Breast epithelium (tissue), 4 donors: ENCODE measurements at regions not wholly inside any gene's neighbourhood (a gene's known extent, or its start where the extent isn't known, plus 50 kb on each side); places are given as distances from the start of the nearest gene placed in this dataset.

Experiments used
- DNase-seq, 2 donors: peaks; one replicate each; pipeline ENCODE4 v3.0.0-alpha.2; 2019; ENCODE audit warnings: low spot score in 2 of 2
- H3K27ac ChIP-seq, 2 donors: fragments of 200-600 bp; sonication (generic) in 1 of 2; one replicate each; pipeline ENCODE4 v1.5.1; 2016 to 2019; ENCODE audit warnings: mild to moderate bottlenecking in 1 of 2
- H3K27me3 ChIP-seq, 2 donors: fragments of 200-600 bp; sonication (generic) in 1 of 2; one replicate each; pipeline versions ENCODE4 v1.5.1 to v1.6.0; 2017 to 2019; ENCODE audit warnings: control low read depth in 1 of 2, mild to moderate bottlenecking in 1 of 2
- H3K36me3 ChIP-seq: fragments of 200-600 bp; one replicate; pipeline ENCODE4 v1.5.1; 2019
- H3K4me1 ChIP-seq, 2 donors: fragments of 200-600 bp; sonication (generic); one replicate each; pipeline ENCODE4 v1.5.1; 2016 to 2019; ENCODE audit warnings: control low read depth in 1 of 2
- H3K4me3 ChIP-seq, 3 donors: fragments of 200-600 bp; sonication (generic); 1 replicate in 2 of 3; 2 replicates in 1 of 3; pipeline ENCODE4 v1.5.1; 2016 to 2019; ENCODE audit warnings: mild to moderate bottlenecking in 3 of 3, moderate library complexity in 2 of 3
- H3K9me3 ChIP-seq, 2 donors: fragments of 200-600 bp; sonication (generic) in 1 of 2; one replicate each; pipeline ENCODE4 v1.5.1; 2016 to 2019; ENCODE audit warnings: control low read depth in 1 of 2
- POLR2A ChIP-seq: fragments of 450-650 bp; IDR thresholded peaks from one replicate; pipeline ENCODE4 v1.6.1; 2016; ENCODE audit warnings: antibody characterized with exemption, mild to moderate bottlenecking, moderate library complexity
- POLR2AphosphoS5 ChIP-seq, 3 donors: sonication (generic); formaldehyde crosslinking; IDR thresholded peaks; one replicate each; pipeline ENCODE4 v1.6.1; 2017; ENCODE audit warnings: antibody characterized with exemption in 3 of 3
- intact Hi-C: fragments of 100-400 bp; cut with DNase I; formaldehyde crosslinking; loops from one replicate; pipeline ENCODE4 v1.15.1; 2023; ENCODE audit warnings: low total_unique reads
- TF ChIP-seq, protein P1 (sequence below), 3 donors: fragments of 450-650 bp; IDR thresholded peaks; one replicate each; pipeline ENCODE4 v1.5.1; 2016 to 2017; ENCODE audit warnings: antibody characterized with exemption in 3 of 3, mild to moderate bottlenecking in 3 of 3, moderate library complexity in 3 of 3

- DNase-seq, result no peak
- Histone ChIP-seq H3K4me1 (no peaks in the 10 kb centered on the region), H3K36me3 (no peaks in the 10 kb centered on the region), H3K4me3 (no peak overlapping the region), H3K27ac (no peak overlapping the region), H3K27me3 (no peaks in the 10 kb centered on the region), H3K9me3 (no peaks in the 10 kb centered on the region)
- intact Hi-C loops, result no loop called here
- TF ChIP-seq POLR2A (no peak), POLR2AphosphoS5 (IDR thresholded peaks at IDR 0.05) (no peak)
- TF ChIP-seq, protein P1, sequence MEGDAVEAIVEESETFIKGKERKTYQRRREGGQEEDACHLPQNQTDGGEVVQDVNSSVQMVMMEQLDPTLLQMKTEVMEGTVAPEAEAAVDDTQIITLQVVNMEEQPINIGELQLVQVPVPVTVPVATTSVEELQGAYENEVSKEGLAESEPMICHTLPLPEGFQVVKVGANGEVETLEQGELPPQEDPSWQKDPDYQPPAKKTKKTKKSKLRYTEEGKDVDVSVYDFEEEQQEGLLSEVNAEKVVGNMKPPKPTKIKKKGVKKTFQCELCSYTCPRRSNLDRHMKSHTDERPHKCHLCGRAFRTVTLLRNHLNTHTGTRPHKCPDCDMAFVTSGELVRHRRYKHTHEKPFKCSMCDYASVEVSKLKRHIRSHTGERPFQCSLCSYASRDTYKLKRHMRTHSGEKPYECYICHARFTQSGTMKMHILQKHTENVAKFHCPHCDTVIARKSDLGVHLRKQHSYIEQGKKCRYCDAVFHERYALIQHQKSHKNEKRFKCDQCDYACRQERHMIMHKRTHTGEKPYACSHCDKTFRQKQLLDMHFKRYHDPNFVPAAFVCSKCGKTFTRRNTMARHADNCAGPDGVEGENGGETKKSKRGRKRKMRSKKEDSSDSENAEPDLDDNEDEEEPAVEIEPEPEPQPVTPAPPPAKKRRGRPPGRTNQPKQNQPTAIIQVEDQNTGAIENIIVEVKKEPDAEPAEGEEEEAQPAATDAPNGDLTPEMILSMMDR (IDR thresholded peaks at IDR 0.05), result no peak
Measured at GRCh38 chr5:6806668-6807067, 93.4 kb downstream of the TENT4A start.

DNA sequence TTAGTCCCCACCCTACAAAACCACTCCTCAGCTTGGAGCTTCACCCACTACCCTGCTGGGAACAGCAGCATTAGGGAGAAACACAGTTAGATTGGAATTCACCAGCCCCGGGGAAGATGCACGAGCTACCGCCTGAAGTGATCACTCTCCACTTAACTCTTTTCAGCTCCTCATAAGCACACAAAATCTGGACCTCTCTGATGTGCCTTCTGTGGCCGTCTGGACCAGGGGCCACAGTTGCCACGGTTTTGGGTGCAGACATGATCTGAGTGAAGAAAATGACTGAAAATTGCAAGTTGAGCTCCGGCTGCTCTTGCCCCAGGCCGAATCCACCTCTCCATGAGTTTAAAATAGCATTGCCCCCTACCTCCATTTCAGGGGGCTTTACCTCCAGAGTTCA is 95.2 kb downstream of the TENT4A start:
- no peak overlapping the region for H3K27ac ChIP-seq
- no peaks in the 10 kb centered on the region for H3K4me1 ChIP-seq
- DNase-seq, result no peak
- intact Hi-C loops, result no loop called here
- H3K9me3 ChIP-seq, result no peaks in the 10 kb centered on the region
- H3K27me3 ChIP-seq, result no peaks in the 10 kb centered on the region
- TF ChIP-seq, protein P1 (IDR thresholded peaks at IDR 0.05), result no peak
- TF ChIP-seq POLR2AphosphoS5 (IDR thresholded peaks at IDR 0.05) (no peak), POLR2A (no peak)
- no peak overlapping the region for H3K4me3 ChIP-seq
- no peaks in the 10 kb centered on the region for H3K36me3 ChIP-seq

DNA sequence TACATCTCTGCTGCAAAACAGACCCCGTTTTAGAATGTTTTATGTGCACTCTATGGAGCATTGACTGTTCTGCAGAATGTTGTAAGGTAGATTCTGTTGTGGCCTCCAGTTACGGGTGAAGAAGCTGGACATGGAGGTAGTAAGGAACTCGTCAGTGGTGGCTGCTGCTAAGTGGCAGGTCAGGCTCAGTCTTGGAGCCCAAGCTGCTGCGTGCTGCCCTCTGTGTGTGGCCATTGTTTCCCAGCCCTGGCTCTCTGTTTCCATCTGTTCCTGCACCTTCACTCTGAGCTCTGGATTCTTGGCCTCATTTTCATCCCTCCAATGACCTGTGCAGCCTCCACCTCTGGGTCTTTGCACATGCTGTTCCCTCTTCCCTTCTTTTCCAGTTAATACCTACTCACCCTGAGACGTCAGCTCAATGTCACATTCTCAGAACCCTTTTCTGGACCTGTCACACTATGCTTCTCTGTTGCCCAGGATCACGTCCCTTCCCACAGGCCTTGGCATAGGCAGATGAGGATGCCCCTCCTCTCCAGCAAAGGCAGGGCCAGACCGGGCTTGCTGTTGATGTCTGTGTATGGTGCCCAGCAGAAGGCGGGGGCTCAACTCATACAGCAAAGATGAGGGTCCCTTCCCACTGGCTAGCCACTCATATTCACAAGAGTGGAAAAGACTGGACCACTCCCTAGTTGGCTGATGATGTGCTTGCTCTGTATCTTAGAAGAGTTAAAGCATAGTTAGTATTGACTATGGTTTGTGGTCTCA is 97.6 kb downstream of the TENT4A start:
- TF ChIP-seq POLR2AphosphoS5 (IDR thresholded peaks at IDR 0.05), result no peak
- TF ChIP-seq, protein P1 (IDR thresholded peaks at IDR 0.05), result no peak
- no peak for TF ChIP-seq POLR2A
- no peak for DNase-seq
- H3K36me3 ChIP-seq, result no peaks in the 10 kb centered on the region
- intact Hi-C loops, result no loop called here
- H3K4me1 ChIP-seq, result no peaks in the 10 kb centered on the region
- H3K27me3 ChIP-seq, result no peaks in the 10 kb centered on the region
- no peak overlapping the region for H3K4me3 ChIP-seq
- H3K27ac ChIP-seq, result no peak overlapping the region
- H3K9me3 ChIP-seq, result no peaks in the 10 kb centered on the region

DNA sequence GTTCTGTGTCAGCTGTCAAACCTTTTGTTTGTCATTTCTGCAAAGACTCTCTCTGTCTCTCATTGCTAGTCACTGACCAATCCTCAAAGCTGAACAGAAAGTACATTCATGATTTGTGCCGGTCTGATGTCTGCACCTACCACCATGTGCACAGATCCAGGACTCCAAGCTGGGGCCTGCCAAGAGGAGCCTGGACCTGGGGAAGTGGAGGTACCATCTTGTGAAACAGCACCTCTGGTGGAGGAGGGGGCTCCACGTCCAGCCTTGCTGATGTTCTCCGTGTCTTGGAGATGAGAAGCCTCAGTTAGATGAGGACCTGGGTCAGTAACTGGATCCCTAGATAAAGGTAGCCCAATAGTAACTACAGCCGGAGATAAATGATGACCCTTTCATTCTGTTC is 98.9 kb downstream of the TENT4A start:
- H3K27me3 ChIP-seq, result no peaks in the 10 kb centered on the region
- no peak for DNase-seq
- no peaks in the 10 kb centered on the region for H3K9me3 ChIP-seq
- no peak overlapping the region for H3K4me3 ChIP-seq
- no peak for TF ChIP-seq POLR2AphosphoS5 (IDR thresholded peaks at IDR 0.05)
- TF ChIP-seq, protein P1 (IDR thresholded peaks at IDR 0.05), result no peak
- no peak for TF ChIP-seq POLR2A
- intact Hi-C loops, result no loop called here
- no peaks in the 10 kb centered on the region for H3K4me1 ChIP-seq
- H3K27ac ChIP-seq, result no peak overlapping the region
- no peaks in the 10 kb centered on the region for H3K36me3 ChIP-seq

DNA sequence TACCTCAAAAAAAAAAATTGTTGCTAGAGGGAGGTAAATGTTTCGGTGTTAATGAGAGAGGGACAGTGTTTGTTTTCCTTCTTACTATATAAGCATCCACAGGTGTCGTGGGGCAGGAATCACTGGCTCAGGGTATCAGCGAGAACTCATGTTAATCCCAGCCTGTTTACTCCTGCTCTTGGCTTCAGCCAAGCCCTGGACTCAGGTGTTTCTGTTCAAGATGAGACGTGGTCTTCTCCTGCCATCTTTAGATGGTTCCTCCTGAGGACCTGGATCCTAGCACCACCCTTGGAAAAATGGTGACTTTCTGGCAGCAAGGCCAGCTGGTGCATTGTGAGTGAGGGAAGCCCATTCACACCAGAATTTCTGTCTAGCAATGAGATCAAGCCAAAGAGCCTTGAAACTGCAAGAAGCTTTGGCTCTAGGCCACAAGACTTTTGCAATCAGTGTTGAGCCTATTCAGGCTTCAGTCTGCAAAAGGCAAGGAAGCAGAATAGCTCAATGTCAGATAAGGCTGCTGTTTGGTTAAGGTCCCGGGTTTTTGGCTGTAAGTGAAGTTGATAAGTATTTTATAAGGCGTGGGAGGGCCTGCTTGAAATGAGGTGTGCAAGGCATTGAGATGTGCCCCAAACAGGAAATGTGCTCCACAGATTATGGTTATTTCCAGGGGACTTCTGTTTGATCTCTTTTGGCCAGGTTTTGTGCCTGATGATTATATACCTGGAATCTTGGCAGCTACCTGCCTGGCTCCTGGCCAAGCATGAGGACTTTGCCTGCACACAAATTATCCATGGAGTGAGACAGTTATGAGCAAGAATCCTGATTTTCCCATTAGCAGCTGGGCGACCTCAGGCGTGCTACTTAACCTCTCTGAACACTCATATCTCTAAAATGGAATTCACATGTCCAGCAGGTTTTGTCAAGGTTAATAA is 99.8 kb downstream of the TENT4A start:
- TF ChIP-seq, protein P1 (IDR thresholded peaks at IDR 0.05), result no peak
- TF ChIP-seq POLR2A (no peak), POLR2AphosphoS5 (IDR thresholded peaks at IDR 0.05) (no peak)
- no peak for DNase-seq
- intact Hi-C loops, result no loop called here

More for the DNA sequence above, 99.8 kb downstream of the TENT4A start:
- Histone ChIP-seq H3K27ac (no peak overlapping the region), H3K4me3 (no peak overlapping the region), H3K4me1 (no peaks in the 10 kb centered on the region), H3K9me3 (no peaks in the 10 kb centered on the region), H3K36me3 (no peaks in the 10 kb centered on the region), H3K27me3 (no peaks in the 10 kb centered on the region)
